ENCODE measurements at regions not wholly inside any gene's neighbourhood (a gene's known extent, or its start where the extent isn't known, plus 50 kb on each side); places are given as distances from the start of the nearest gene placed in this dataset.
"Not testable (repeated sequence)": the region's sequence is repeated elsewhere in the genome, so short reads cannot be mapped to it uniquely, and the experiment has no call there.

GRCh38 chr4:52367282-52367830 lies 291.7 kb downstream of the USP46 start:
- no peak for DNase-seq
- no peaks in the 10 kb centered on the region for H3K36me3 ChIP-seq (replicated peaks; ENCODE audit: control insufficient read depth, insufficient read depth, low read length)
- H3K4me3 ChIP-seq (ENCODE audit: insufficient read depth, low read depth, low read length): no peak overlapping the region
- H3K27me3 ChIP-seq (ENCODE audit: control insufficient read depth, insufficient read depth, low read length): no peaks in the 10 kb centered on the region

- Histone ChIP-seq H3K27me3 (ENCODE audit: control insufficient read depth, insufficient read depth, low read length) (no peaks in the 10 kb centered on the region), H3K36me3 (replicated peaks; ENCODE audit: control insufficient read depth, insufficient read depth, low read length) (no peaks in the 10 kb centered on the region), H3K4me3 (ENCODE audit: insufficient read depth, low read depth, low read length) (no peak overlapping the region)
- DNase-seq: no peak
These were observed 290.2 kb downstream of the USP46 start for GRCh38 chr4:52368895-52369294.

GRCh38 chr4:52369649-52370048 lies 289.5 kb downstream of the USP46 start:
- Histone ChIP-seq H3K4me3 (ENCODE audit: insufficient read depth, low read depth, low read length) (no peak overlapping the region), H3K36me3 (replicated peaks; ENCODE audit: control insufficient read depth, insufficient read depth, low read length) (no peaks in the 10 kb centered on the region), H3K27me3 (ENCODE audit: control insufficient read depth, insufficient read depth, low read length) (no peaks in the 10 kb centered on the region)
- DNase-seq: no peak

GRCh38 chr4:52370576-52370975 lies 288.5 kb downstream of the USP46 start:
- H3K36me3 ChIP-seq (replicated peaks; ENCODE audit: control insufficient read depth, insufficient read depth, low read length): no peaks in the 10 kb centered on the region
- no peak for DNase-seq
- no peaks in the 10 kb centered on the region for H3K27me3 ChIP-seq (ENCODE audit: control insufficient read depth, insufficient read depth, low read length)
- H3K4me3 ChIP-seq (ENCODE audit: insufficient read depth, low read depth, low read length): no peak overlapping the region

- DNase-seq: no peak
- Histone ChIP-seq H3K27me3 (ENCODE audit: control insufficient read depth, insufficient read depth, low read length) (no peaks in the 10 kb centered on the region), H3K4me3 (ENCODE audit: insufficient read depth, low read depth, low read length) (no peak overlapping the region), H3K36me3 (replicated peaks; ENCODE audit: control insufficient read depth, insufficient read depth, low read length) (no peaks in the 10 kb centered on the region)
These were observed 287.3 kb downstream of the USP46 start for GRCh38 chr4:52371841-52372240.

GRCh38 chr4:52372269-52372668 lies 286.8 kb downstream of the USP46 start:
- Histone ChIP-seq H3K4me3 (ENCODE audit: insufficient read depth, low read depth, low read length) (no peak overlapping the region), H3K36me3 (replicated peaks; ENCODE audit: control insufficient read depth, insufficient read depth, low read length) (no peaks in the 10 kb centered on the region), H3K27me3 (ENCODE audit: control insufficient read depth, insufficient read depth, low read length) (no peaks in the 10 kb centered on the region)
- no peak for DNase-seq

- no peak overlapping the region for H3K4me3 ChIP-seq (ENCODE audit: insufficient read depth, low read depth, low read length)
- H3K36me3 ChIP-seq (replicated peaks; ENCODE audit: control insufficient read depth, insufficient read depth, low read length): no peaks in the 10 kb centered on the region
- no peak for DNase-seq
- H3K27me3 ChIP-seq (ENCODE audit: control insufficient read depth, insufficient read depth, low read length): no peaks in the 10 kb centered on the region
These were observed 286.4 kb downstream of the USP46 start for GRCh38 chr4:52372747-52373146.

GRCh38 chr4:52373650-52374049 lies 285.5 kb downstream of the USP46 start:
- no peak overlapping the region for H3K4me3 ChIP-seq (ENCODE audit: insufficient read depth, low read depth, low read length)
- H3K27me3 ChIP-seq (ENCODE audit: control insufficient read depth, insufficient read depth, low read length): no peaks in the 10 kb centered on the region
- no peak for DNase-seq
- no peaks in the 10 kb centered on the region for H3K36me3 ChIP-seq (replicated peaks; ENCODE audit: control insufficient read depth, insufficient read depth, low read length)

GRCh38 chr4:52374877-52375276 lies 284.2 kb downstream of the USP46 start:
- DNase-seq: no peak
- Histone ChIP-seq H3K4me3 (ENCODE audit: insufficient read depth, low read depth, low read length) (no peak overlapping the region), H3K27me3 (ENCODE audit: control insufficient read depth, insufficient read depth, low read length) (no peaks in the 10 kb centered on the region), H3K36me3 (replicated peaks; ENCODE audit: control insufficient read depth, insufficient read depth, low read length) (no peaks in the 10 kb centered on the region)

GRCh38 chr4:52376132-52376704 lies 282.9 kb downstream of the USP46 start:
- no peaks in the 10 kb centered on the region for H3K36me3 ChIP-seq (replicated peaks; ENCODE audit: control insufficient read depth, insufficient read depth, low read length)
- no peak overlapping the region for H3K4me3 ChIP-seq (ENCODE audit: insufficient read depth, low read depth, low read length)
- no peaks in the 10 kb centered on the region for H3K27me3 ChIP-seq (ENCODE audit: control insufficient read depth, insufficient read depth, low read length)
- DNase-seq: peak; percentile 22

- no peaks in the 10 kb centered on the region for H3K36me3 ChIP-seq (replicated peaks; ENCODE audit: control insufficient read depth, insufficient read depth, low read length)
- H3K27me3 ChIP-seq (ENCODE audit: control insufficient read depth, insufficient read depth, low read length): no peaks in the 10 kb centered on the region
- no peak overlapping the region for H3K4me3 ChIP-seq (ENCODE audit: insufficient read depth, low read depth, low read length)
- peak; percentile 16 for DNase-seq
These were observed 281.5 kb downstream of the USP46 start for GRCh38 chr4:52377563-52377962.

GRCh38 chr4:52407545-52407944 lies 251.6 kb downstream of the USP46 start:
- DNase-seq: no peak
- H3K4me3 ChIP-seq (ENCODE audit: insufficient read depth, low read depth, low read length): no peak overlapping the region
- no peaks in the 10 kb centered on the region for H3K27me3 ChIP-seq (ENCODE audit: control insufficient read depth, insufficient read depth, low read length)
- H3K36me3 ChIP-seq (replicated peaks; ENCODE audit: control insufficient read depth, insufficient read depth, low read length): no peaks in the 10 kb centered on the region

GRCh38 chr4:52408032-52408431 lies 251.1 kb downstream of the USP46 start:
- H3K27me3 ChIP-seq (ENCODE audit: control insufficient read depth, insufficient read depth, low read length): no peaks in the 10 kb centered on the region
- H3K36me3 ChIP-seq (replicated peaks; ENCODE audit: control insufficient read depth, insufficient read depth, low read length): no peaks in the 10 kb centered on the region
- H3K4me3 ChIP-seq (ENCODE audit: insufficient read depth, low read depth, low read length): no peak overlapping the region
- no peak for DNase-seq

- Histone ChIP-seq H3K27me3 (ENCODE audit: control insufficient read depth, insufficient read depth, low read length) (no peaks in the 10 kb centered on the region), H3K36me3 (replicated peaks; ENCODE audit: control insufficient read depth, insufficient read depth, low read length) (no peaks in the 10 kb centered on the region), H3K4me3 (ENCODE audit: insufficient read depth, low read depth, low read length) (no peak overlapping the region)
- no peak for DNase-seq
These were observed 250.6 kb downstream of the USP46 start for GRCh38 chr4:52408471-52408870.

- H3K27me3 ChIP-seq (ENCODE audit: control insufficient read depth, insufficient read depth, low read length); H3K4me3 ChIP-seq (ENCODE audit: insufficient read depth, low read depth, low read length); H3K36me3 ChIP-seq (replicated peaks; ENCODE audit: control insufficient read depth, insufficient read depth, low read length); DNase-seq: not testable (repeated sequence)
These were observed 249.3 kb downstream of the USP46 start for GRCh38 chr4:52409766-52410165.

GRCh38 chr4:52410971-52411370 lies 248.1 kb downstream of the USP46 start:
- H3K36me3 ChIP-seq (replicated peaks; ENCODE audit: control insufficient read depth, insufficient read depth, low read length): no peaks in the 10 kb centered on the region
- H3K27me3 ChIP-seq (ENCODE audit: control insufficient read depth, insufficient read depth, low read length): no peaks in the 10 kb centered on the region
- no peak for DNase-seq
- no peak overlapping the region for H3K4me3 ChIP-seq (ENCODE audit: insufficient read depth, low read depth, low read length)

Data from H7 (cell line).